ENCODE measurements at regions not wholly inside any gene's neighbourhood (a gene's known extent, or its start where the extent isn't known, plus 50 kb on each side); places are given as distances from the start of the nearest gene placed in this dataset.

- TF ChIP-seq, protein P1, sequence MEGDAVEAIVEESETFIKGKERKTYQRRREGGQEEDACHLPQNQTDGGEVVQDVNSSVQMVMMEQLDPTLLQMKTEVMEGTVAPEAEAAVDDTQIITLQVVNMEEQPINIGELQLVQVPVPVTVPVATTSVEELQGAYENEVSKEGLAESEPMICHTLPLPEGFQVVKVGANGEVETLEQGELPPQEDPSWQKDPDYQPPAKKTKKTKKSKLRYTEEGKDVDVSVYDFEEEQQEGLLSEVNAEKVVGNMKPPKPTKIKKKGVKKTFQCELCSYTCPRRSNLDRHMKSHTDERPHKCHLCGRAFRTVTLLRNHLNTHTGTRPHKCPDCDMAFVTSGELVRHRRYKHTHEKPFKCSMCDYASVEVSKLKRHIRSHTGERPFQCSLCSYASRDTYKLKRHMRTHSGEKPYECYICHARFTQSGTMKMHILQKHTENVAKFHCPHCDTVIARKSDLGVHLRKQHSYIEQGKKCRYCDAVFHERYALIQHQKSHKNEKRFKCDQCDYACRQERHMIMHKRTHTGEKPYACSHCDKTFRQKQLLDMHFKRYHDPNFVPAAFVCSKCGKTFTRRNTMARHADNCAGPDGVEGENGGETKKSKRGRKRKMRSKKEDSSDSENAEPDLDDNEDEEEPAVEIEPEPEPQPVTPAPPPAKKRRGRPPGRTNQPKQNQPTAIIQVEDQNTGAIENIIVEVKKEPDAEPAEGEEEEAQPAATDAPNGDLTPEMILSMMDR (IDR thresholded peaks at IDR 0.05; ENCODE audit: low read depth, low read length): no peak
- no peaks in the 10 kb centered on the region for H3K27me3 ChIP-seq (ENCODE audit: insufficient read depth, low read depth, severe bottlenecking)
- no peak overlapping the region for H3K27ac ChIP-seq
- H3K36me3 ChIP-seq: no peaks in the 10 kb centered on the region
- H3K9me3 ChIP-seq (ENCODE audit: severe bottlenecking): no peaks in the 10 kb centered on the region
- DNase-seq: no peak
- no peak overlapping the region for H3K4me3 ChIP-seq (ENCODE audit: low read depth, low read length)
Observed at GRCh38 chr2:185998562-185999070, 260.0 kb downstream of the FSIP2 start.

GRCh38 chr2:186009341-186009740 is 270.7 kb downstream of the FSIP2 start:
- no peaks in the 10 kb centered on the region for H3K9me3 ChIP-seq (ENCODE audit: severe bottlenecking)
- no peaks in the 10 kb centered on the region for H3K36me3 ChIP-seq
- no peak for DNase-seq
- H3K27ac ChIP-seq: no peak overlapping the region
- TF ChIP-seq, protein P1 (IDR thresholded peaks at IDR 0.05; ENCODE audit: low read depth, low read length): no peak
- no peak overlapping the region for H3K4me3 ChIP-seq (ENCODE audit: low read depth, low read length)
- no peaks in the 10 kb centered on the region for H3K27me3 ChIP-seq (ENCODE audit: insufficient read depth, low read depth, severe bottlenecking)

DNA sequence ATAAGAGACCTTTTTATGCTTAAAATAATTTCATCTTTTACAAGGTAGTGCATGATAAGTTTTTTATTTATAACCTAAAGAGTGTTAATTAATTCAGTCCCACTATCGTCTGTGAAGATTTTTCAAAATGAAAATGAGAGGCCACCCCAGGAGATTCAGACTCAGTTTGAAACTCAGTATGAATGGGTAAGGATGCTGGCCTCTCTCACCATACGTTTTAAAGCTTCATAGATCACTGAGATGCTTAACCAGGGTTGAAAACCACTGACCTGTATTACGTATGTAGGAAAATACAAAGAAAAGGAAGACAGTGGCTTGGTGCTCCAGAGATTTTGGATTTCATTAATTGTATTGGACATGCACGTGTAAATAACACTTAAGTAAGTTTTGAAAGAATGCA is 278.7 kb downstream of the FSIP2 start:
- TF ChIP-seq, protein P1 (IDR thresholded peaks at IDR 0.05; ENCODE audit: low read depth, low read length): no peak
- Histone ChIP-seq H3K27ac (no peak overlapping the region), H3K27me3 (ENCODE audit: insufficient read depth, low read depth, severe bottlenecking) (no peaks in the 10 kb centered on the region), H3K9me3 (ENCODE audit: severe bottlenecking) (no peaks in the 10 kb centered on the region), H3K4me3 (ENCODE audit: low read depth, low read length) (no peak overlapping the region), H3K36me3 (no peaks in the 10 kb centered on the region)
- DNase-seq: no peak

GRCh38 chr2:186024921-186025320 is 286.3 kb downstream of the FSIP2 start:
- H3K36me3 ChIP-seq: no peaks in the 10 kb centered on the region
- no peak overlapping the region for H3K4me3 ChIP-seq (ENCODE audit: low read depth, low read length)
- no peak overlapping the region for H3K27ac ChIP-seq
- no peaks in the 10 kb centered on the region for H3K9me3 ChIP-seq (ENCODE audit: severe bottlenecking)
- TF ChIP-seq, protein P1 (IDR thresholded peaks at IDR 0.05; ENCODE audit: low read depth, low read length): no peak
- no peaks in the 10 kb centered on the region for H3K27me3 ChIP-seq (ENCODE audit: insufficient read depth, low read depth, severe bottlenecking)
- no peak for DNase-seq

DNA sequence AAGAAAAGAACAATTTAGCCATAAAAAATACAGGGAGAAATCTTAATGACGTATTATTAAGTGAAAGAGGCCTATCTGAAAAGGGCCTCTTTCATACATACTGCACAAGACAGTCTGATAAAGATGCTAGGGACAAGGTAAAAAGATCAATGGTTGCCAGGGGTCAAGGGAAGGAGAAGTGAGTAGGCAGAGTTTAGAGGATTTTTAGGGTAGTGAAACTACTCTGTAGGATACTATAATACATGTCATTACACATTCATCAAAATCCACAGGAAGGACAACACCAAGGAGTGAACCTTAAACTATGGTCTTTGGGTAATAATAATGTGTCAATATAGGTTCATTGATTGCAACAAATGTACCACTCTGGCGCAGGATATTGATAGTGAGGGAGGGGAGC is 289.3 kb downstream of the FSIP2 start:
- H3K27ac ChIP-seq: no peak overlapping the region
- DNase-seq: no peak
- H3K4me3 ChIP-seq (ENCODE audit: low read depth, low read length): no peak overlapping the region
- no peaks in the 10 kb centered on the region for H3K9me3 ChIP-seq (ENCODE audit: severe bottlenecking)
- H3K27me3 ChIP-seq (ENCODE audit: insufficient read depth, low read depth, severe bottlenecking): no peaks in the 10 kb centered on the region
- TF ChIP-seq, protein P1 (IDR thresholded peaks at IDR 0.05; ENCODE audit: low read depth, low read length): no peak
- H3K36me3 ChIP-seq: no peaks in the 10 kb centered on the region

- Histone ChIP-seq H3K9me3 (ENCODE audit: severe bottlenecking) (no peaks in the 10 kb centered on the region), H3K36me3 (no peaks in the 10 kb centered on the region), H3K4me3 (ENCODE audit: low read depth, low read length) (no peak overlapping the region), H3K27me3 (ENCODE audit: insufficient read depth, low read depth, severe bottlenecking) (no peaks in the 10 kb centered on the region), H3K27ac (no peak overlapping the region)
- TF ChIP-seq, protein P1 (IDR thresholded peaks at IDR 0.05; ENCODE audit: low read depth, low read length): no peak
- DNase-seq: no peak
Observed at GRCh38 chr2:186031229-186031628, 292.6 kb downstream of the FSIP2 start.
